ENCODE measurements at regions not wholly inside any gene's neighbourhood (a gene's known extent, or its start where the extent isn't known, plus 50 kb on each side); places are given as distances from the start of the nearest gene placed in this dataset.

GRCh38 chr2:64784168-64785061 is 130.7 kb upstream of the SERTAD2 start:
- Histone ChIP-seq H3K27ac (ENCODE audit: extremely low read depth, low read depth, low read length) (no peak overlapping the region), H3K9me3 (ENCODE audit: control insufficient read depth, insufficient read depth, low read depth, low read length) (no peaks in the 10 kb centered on the region), H3K4me1 (ENCODE audit: control insufficient read depth, insufficient read depth, low read length) (no peaks in the 10 kb centered on the region), H3K36me3 (ENCODE audit: control insufficient read depth in 2 of 2, insufficient read depth in 1 of 2, low read length in 2 of 2) (no peaks in the 10 kb centered on the region), H3K4me3 (ENCODE audit: low read depth, low read length) (no peak overlapping the region)
- no peak for TF ChIP-seq ZNF391 (tag by site-specific recombination; IDR thresholded peaks at IDR 0.05; ENCODE audit: borderline replicate concordance, low read depth)
- ChIA-PET CTCF (interaction anchor here (1.2 kb wide), 1 partner anchor 12 kb away, joined by 4 read pairs; no protein-coding TSS in a partner anchor), POLR2A (interaction anchor here (1.1 kb wide), 1 partner anchor 33 kb away, joined by 3 read pairs; no protein-coding TSS in a partner anchor)

DNA sequence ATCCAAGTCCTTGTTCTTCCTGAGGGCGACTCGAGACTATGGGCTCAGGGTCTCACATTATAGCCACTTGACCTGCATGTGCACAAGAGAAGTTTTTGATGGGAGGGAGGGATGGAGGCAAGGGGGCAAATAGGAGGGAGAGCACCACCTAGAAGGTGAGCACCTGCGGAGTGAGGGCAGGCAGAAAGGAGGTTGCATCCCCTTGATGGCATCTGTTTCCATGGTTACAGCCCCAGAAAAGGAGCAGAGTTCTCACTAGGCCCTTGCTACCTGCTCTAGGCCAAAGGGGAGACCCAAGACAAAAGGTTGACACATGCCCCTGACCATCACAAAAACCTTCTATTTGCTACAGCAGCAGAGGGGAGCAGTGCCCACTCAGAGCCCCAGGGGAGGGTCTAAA is 131.5 kb upstream of the SERTAD2 start:
- Histone ChIP-seq H3K4me3 (ENCODE audit: low read depth, low read length) (no peak overlapping the region), H3K9me3 (ENCODE audit: control insufficient read depth, insufficient read depth, low read depth, low read length) (no peaks in the 10 kb centered on the region), H3K36me3 (ENCODE audit: control insufficient read depth in 2 of 2, insufficient read depth in 1 of 2, low read length in 2 of 2) (no peaks in the 10 kb centered on the region), H3K4me1 (ENCODE audit: control insufficient read depth, insufficient read depth, low read length) (no peaks in the 10 kb centered on the region), H3K27ac (ENCODE audit: extremely low read depth, low read depth, low read length) (no peak overlapping the region)
- ChIA-PET CTCF (no interaction called here), POLR2A (no interaction called here)
- TF ChIP-seq ZNF292 (tag by site-specific recombination; IDR thresholded peaks at IDR 0.05; ENCODE audit: borderline replicate concordance, low read depth) = no peak
- TF ChIP-seq ZNF394 (tag by site-specific recombination; IDR thresholded peaks at IDR 0.05; ENCODE audit: borderline replicate concordance) = no peak
- no peak for TF ChIP-seq ZBTB17 (tag by site-specific recombination; IDR thresholded peaks at IDR 0.05)
- no peak for TF ChIP-seq ZNF843 (tag by site-specific recombination; IDR thresholded peaks at IDR 0.05)
- TF ChIP-seq ZNF701 (tag by site-specific recombination; IDR thresholded peaks at IDR 0.05) = no peak

GRCh38 chr2:64786343-64787018 is 132.8 kb upstream of the SERTAD2 start:
- ChIA-PET CTCF (interaction anchor here (1.2 kb wide), 1 partner anchor 8 kb away, joined by 3 read pairs; no protein-coding TSS in a partner anchor), POLR2A (interaction anchor here (0.6 to 1.0 kb wide), 5 partner anchors 8 to 170 kb away, joined by 4 to 8 read pairs (median 6); no protein-coding TSS in a partner anchor)

DNA sequence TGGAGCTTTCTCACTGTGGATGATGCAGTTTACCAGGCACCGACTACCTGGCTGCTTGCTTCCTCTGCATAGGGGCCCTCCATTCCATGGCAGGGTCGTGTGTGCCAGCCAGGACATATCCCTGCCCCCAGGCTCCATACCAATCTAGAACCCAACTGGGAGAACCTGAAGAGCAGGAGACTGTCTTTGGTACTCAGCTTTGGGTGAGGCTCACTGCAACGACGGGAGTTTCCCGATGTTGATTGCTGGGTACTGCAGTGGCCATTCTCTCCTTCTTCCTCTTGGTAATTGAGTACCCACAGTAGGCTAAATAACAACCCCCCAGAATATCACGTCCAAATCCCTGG is 133.3 kb upstream of the SERTAD2 start:
- no peaks in the 10 kb centered on the region for H3K9me3 ChIP-seq (ENCODE audit: control insufficient read depth, insufficient read depth, low read depth, low read length)
- H3K27ac ChIP-seq (ENCODE audit: extremely low read depth, low read depth, low read length) = no peak overlapping the region
- no peak overlapping the region for H3K4me3 ChIP-seq (ENCODE audit: low read depth, low read length)
- no peaks in the 10 kb centered on the region for H3K36me3 ChIP-seq (ENCODE audit: control insufficient read depth in 2 of 2, insufficient read depth in 1 of 2, low read length in 2 of 2)
- no peaks in the 10 kb centered on the region for H3K4me1 ChIP-seq (ENCODE audit: control insufficient read depth, insufficient read depth, low read length)
- ChIA-PET CTCF (interaction anchor here (1.2 kb wide), 1 partner anchor 8 kb away, joined by 3 read pairs; no protein-coding TSS in a partner anchor), POLR2A (no interaction called here)
- no peak for TF ChIP-seq ZNF23 (tag by site-specific recombination; IDR thresholded peaks at IDR 0.05; ENCODE audit: borderline replicate concordance)
- TF ChIP-seq ZNF292 (tag by site-specific recombination; IDR thresholded peaks at IDR 0.05; ENCODE audit: borderline replicate concordance, low read depth) = no peak
- TF ChIP-seq ZNF423 (tag by site-specific recombination; IDR thresholded peaks at IDR 0.05) = no peak
- TF ChIP-seq KLF9 (tag by site-specific recombination; IDR thresholded peaks at IDR 0.05; ENCODE audit: low read depth) = no peak
- no peak for TF ChIP-seq ZNF510 (tag by site-specific recombination; IDR thresholded peaks at IDR 0.05; ENCODE audit: insufficient replicate concordance)
- no peak for TF ChIP-seq GLIS2 (tag by site-specific recombination; IDR thresholded peaks at IDR 0.05)
- TF ChIP-seq ZNF560 (tag by site-specific recombination; IDR thresholded peaks at IDR 0.05; ENCODE audit: borderline replicate concordance) = no peak
- TF ChIP-seq ZNF341 (tag by site-specific recombination; IDR thresholded peaks at IDR 0.05; ENCODE audit: low read depth) = no peak
- TF ChIP-seq SP2 (tag by site-specific recombination; IDR thresholded peaks at IDR 0.05) = no peak
- no peak for TF ChIP-seq ZNF521 (tag by site-specific recombination; IDR thresholded peaks at IDR 0.05)
- no peak for TF ChIP-seq ZNF157 (tag by site-specific recombination; IDR thresholded peaks at IDR 0.05)
- no peak for TF ChIP-seq ZBTB10 (tag by site-specific recombination; IDR thresholded peaks at IDR 0.05)
- no peak for TF ChIP-seq ZFP69B (tag by site-specific recombination; IDR thresholded peaks at IDR 0.05)
- TF ChIP-seq ZNF701 (tag by site-specific recombination; IDR thresholded peaks at IDR 0.05) = no peak
- TF ChIP-seq, protein P1, sequence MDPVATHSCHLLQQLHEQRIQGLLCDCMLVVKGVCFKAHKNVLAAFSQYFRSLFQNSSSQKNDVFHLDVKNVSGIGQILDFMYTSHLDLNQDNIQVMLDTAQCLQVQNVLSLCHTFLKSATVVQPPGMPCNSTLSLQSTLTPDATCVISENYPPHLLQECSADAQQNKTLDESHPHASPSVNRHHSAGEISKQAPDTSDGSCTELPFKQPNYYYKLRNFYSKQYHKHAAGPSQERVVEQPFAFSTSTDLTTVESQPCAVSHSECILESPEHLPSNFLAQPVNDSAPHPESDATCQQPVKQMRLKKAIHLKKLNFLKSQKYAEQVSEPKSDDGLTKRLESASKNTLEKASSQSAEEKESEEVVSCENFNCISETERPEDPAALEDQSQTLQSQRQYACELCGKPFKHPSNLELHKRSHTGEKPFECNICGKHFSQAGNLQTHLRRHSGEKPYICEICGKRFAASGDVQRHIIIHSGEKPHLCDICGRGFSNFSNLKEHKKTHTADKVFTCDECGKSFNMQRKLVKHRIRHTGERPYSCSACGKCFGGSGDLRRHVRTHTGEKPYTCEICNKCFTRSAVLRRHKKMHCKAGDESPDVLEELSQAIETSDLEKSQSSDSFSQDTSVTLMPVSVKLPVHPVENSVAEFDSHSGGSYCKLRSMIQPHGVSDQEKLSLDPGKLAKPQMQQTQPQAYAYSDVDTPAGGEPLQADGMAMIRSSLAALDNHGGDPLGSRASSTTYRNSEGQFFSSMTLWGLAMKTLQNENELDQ (tag by site-specific recombination; IDR thresholded peaks at IDR 0.05; ENCODE audit: low read depth) = no peak

More at GRCh38 chr2:64786343-64787018, 132.8 kb upstream of the SERTAD2 start:
- no peak overlapping the region for H3K4me3 ChIP-seq (ENCODE audit: low read depth, low read length)
- no peaks in the 10 kb centered on the region for H3K9me3 ChIP-seq (ENCODE audit: control insufficient read depth, insufficient read depth, low read depth, low read length)
- H3K4me1 ChIP-seq (ENCODE audit: control insufficient read depth, insufficient read depth, low read length) = no peaks in the 10 kb centered on the region
- no peaks in the 10 kb centered on the region for H3K36me3 ChIP-seq (ENCODE audit: control insufficient read depth in 2 of 2, insufficient read depth in 1 of 2, low read length in 2 of 2)
- no peak for TF ChIP-seq SETDB1 (IDR thresholded peaks at IDR 0.05; ENCODE audit: insufficient read length, low read length)
- no peak for TF ChIP-seq ZNF843 (tag by site-specific recombination; IDR thresholded peaks at IDR 0.05)
- no peak overlapping the region for H3K27ac ChIP-seq (ENCODE audit: extremely low read depth, low read depth, low read length)

All from HEK293 (cell line).